Loucy (cell line): ENCODE measurements at regions not wholly inside any gene's neighbourhood (a gene's known extent, or its start where the extent isn't known, plus 50 kb on each side); places are given as distances from the start of the nearest gene placed in this dataset.

Experiments
- H2AFZ ChIP-seq: fragments of 200-600 bp; sonication (generic); 2 replicates; pipeline ENCODE4 v1.6.0; 2016; ENCODE audit warnings: antibody characterized with exemption, mild to moderate bottlenecking, low read length, moderate library complexity
- H3F3A ChIP-seq: fragments of 200-600 bp; 2 replicates; pipeline ENCODE4 v1.6.0; 2016; ENCODE audit warnings: antibody characterized with exemption, low read depth, mild to moderate bottlenecking
- H3K27me3 ChIP-seq: fragments of 200-600 bp; sonication (generic); 2 replicates; pipeline ENCODE4 v1.6.1; 2014; ENCODE audit warnings: low read length, mild to moderate bottlenecking; ENCODE audit not compliant: insufficient read depth, poor library complexity, severe bottlenecking
- H3K36me3 ChIP-seq: fragments of 200-600 bp; sonication (generic); 2 replicates; pipeline ENCODE4 v1.6.1; 2016; ENCODE audit warnings: low read length; ENCODE audit not compliant: insufficient read depth
- H3K4me1 ChIP-seq: fragments of 200-600 bp; sonication (generic); 2 replicates; pipeline ENCODE4 v1.5.1; 2014; ENCODE audit warnings: low read length, mild to moderate bottlenecking; ENCODE audit not compliant: insufficient read depth, poor library complexity, severe bottlenecking
- H3K4me2 ChIP-seq: fragments of 200-600 bp; sonication (generic); 2 replicates; pipeline ENCODE4 v1.6.0; 2014; ENCODE audit warnings: antibody characterized with exemption, low read length, low read depth, mild to moderate bottlenecking; ENCODE audit not compliant: poor library complexity, severe bottlenecking
- H3K4me3 ChIP-seq: fragments of 200-600 bp; sonication (generic); 2 replicates; pipeline ENCODE4 v1.5.1; 2014; ENCODE audit warnings: low read length, mild to moderate bottlenecking, mixed read lengths; ENCODE audit not compliant: poor library complexity, severe bottlenecking
- H3K79me2 ChIP-seq: fragments of 200-600 bp; sonication (generic); 2 replicates; pipeline ENCODE4 v1.6.1; 2014; ENCODE audit warnings: low read length; ENCODE audit not compliant: insufficient read depth
- H3K9ac ChIP-seq: fragments of 200-600 bp; sonication (generic); 2 replicates; pipeline ENCODE4 v1.6.0; 2014; ENCODE audit warnings: mild to moderate bottlenecking, low read depth, low read length, moderate library complexity; ENCODE audit not compliant: poor library complexity, severe bottlenecking
- H3K9me2 ChIP-seq: fragments of 200-600 bp; sonication (generic); replicated peaks from 2 replicates; pipeline ENCODE4 v1.6.1; 2016; ENCODE audit warnings: low read depth, low read length, mixed read lengths
- H3K9me3 ChIP-seq: fragments of 200-600 bp; sonication (generic); 2 replicates; pipeline ENCODE4 v1.6.1; 2014; ENCODE audit warnings: mild to moderate bottlenecking, antibody characterized with exemption, low read length, low read depth; ENCODE audit not compliant: insufficient read depth
- H4K20me1 ChIP-seq: fragments of 200-600 bp; sonication (generic); 2 replicates; pipeline ENCODE4 v1.6.0; 2014; ENCODE audit warnings: antibody characterized with exemption, low read length, mild to moderate bottlenecking; ENCODE audit not compliant: insufficient read depth, poor library complexity, severe bottlenecking
- CTCF ChIP-seq: fragments of 200-600 bp; sonication (generic); conservative IDR thresholded peaks from 2 replicates; pipeline ENCODE4 v1.5.1; 2014; ENCODE audit warnings: mild to moderate bottlenecking, antibody characterized with exemption, low read length
- EZH2phosphoT487 ChIP-seq: fragments of 200-600 bp; IDR thresholded peaks from 2 replicates; pipeline ENCODE4 v1.6.1; 2018; ENCODE audit warnings: antibody characterized with exemption, mild to moderate bottlenecking, moderate library complexity, borderline replicate concordance

- Histone ChIP-seq H3F3A (no peaks in the 10 kb centered on the region), H3K79me2 (no peaks in the 10 kb centered on the region), H3K9me2 (no peaks in the 10 kb centered on the region), H4K20me1 (no peaks in the 10 kb centered on the region), H3K9me3 (no peaks in the 10 kb centered on the region), H3K4me3 (no peak overlapping the region), H3K9ac (no peak overlapping the region), H3K36me3 (no peaks in the 10 kb centered on the region), H3K4me1 (no peaks in the 10 kb centered on the region), H3K4me2 (no peak overlapping the region), H2AFZ (no peak overlapping the region), H3K27me3 (no peaks in the 10 kb centered on the region)
- no peak for TF ChIP-seq EZH2phosphoT487
- TF ChIP-seq CTCF: no peak
Measured at GRCh38 chr18:61198486-61198885, 134.7 kb upstream of the CDH20 start.

DNA sequence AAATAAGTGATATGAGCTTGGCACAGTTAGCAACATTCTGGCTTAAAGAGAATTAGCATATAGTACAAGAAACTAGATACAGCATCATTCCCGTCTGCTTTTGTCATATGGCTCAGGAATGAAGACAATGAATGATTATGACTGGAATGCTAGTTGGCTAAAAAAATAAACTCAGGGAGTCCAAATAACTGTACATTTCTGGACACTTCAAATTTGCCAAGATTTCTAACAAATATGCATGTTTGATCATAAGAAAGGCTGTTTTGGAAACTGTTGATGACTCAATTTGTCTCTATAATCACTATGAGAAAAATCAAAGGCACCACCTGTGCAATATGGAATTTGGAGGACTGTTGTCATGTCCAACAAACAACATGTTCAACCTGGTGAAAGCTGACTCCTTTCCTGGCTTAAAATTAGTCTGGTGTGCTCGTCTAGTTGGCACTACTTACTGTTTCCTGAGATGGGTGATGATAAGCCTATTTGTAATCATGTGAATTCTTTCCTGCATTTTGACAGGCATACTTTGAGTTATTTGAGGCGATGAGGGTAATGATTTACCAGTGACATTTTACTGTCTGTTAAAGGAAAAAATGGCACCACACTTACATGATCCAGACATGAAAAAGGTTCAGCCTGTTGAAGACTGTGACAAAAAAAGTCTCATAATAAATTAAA lies 133.9 kb upstream of the CDH20 start:
- Histone ChIP-seq H3K9me3 (no peaks in the 10 kb centered on the region), H3K4me1 (no peaks in the 10 kb centered on the region), H4K20me1 (no peaks in the 10 kb centered on the region), H3K9me2 (no peaks in the 10 kb centered on the region), H3K27me3 (no peaks in the 10 kb centered on the region), H3K79me2 (no peaks in the 10 kb centered on the region), H2AFZ (no peak overlapping the region), H3K4me3 (no peak overlapping the region), H3K4me2 (no peak overlapping the region), H3K36me3 (no peaks in the 10 kb centered on the region), H3K9ac (no peak overlapping the region), H3F3A (no peaks in the 10 kb centered on the region)
- no peak for TF ChIP-seq CTCF
- TF ChIP-seq EZH2phosphoT487: no peak

DNA sequence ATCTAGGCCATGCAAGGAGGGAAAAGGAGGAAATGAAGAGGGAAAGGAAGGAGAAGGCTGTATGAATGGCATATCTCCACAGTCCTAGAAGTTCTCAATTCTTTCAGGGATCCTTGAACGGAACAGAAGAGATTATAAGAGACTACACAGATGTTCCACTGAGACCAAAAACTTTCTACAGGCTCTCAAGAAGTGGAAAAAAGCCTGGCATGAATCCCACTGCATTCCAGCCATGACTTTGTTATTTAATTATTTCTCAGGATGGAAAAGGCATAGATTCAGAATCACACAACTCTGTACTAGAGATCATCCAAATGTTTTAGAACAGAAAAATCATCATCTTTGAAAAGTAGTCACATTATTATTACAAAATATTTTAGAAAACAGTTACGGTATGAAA lies 131.7 kb upstream of the CDH20 start:
- H3K9me2 ChIP-seq: no peaks in the 10 kb centered on the region

More for the DNA sequence above, 131.7 kb upstream of the CDH20 start:
- Histone ChIP-seq H3K4me2 (no peak overlapping the region), H3K27me3 (no peaks in the 10 kb centered on the region), H3K36me3 (no peaks in the 10 kb centered on the region), H4K20me1 (no peaks in the 10 kb centered on the region), H2AFZ (no peak overlapping the region), H3F3A (no peaks in the 10 kb centered on the region), H3K79me2 (no peaks in the 10 kb centered on the region), H3K4me3 (no peak overlapping the region), H3K4me1 (no peaks in the 10 kb centered on the region), H3K9ac (no peak overlapping the region), H3K9me3 (no peaks in the 10 kb centered on the region)
- TF ChIP-seq EZH2phosphoT487 (no peak), CTCF (no peak)
